ENCODE measurements at regions not wholly inside any gene's neighbourhood (a gene's known extent, or its start where the extent isn't known, plus 50 kb on each side); places are given as distances from the start of the nearest gene placed in this dataset.

GRCh38 chr17:72185564-72185963, 64.7 kb downstream of the SOX9 start:
- H3K27ac ChIP-seq, result no peak overlapping the region; the same call in 1 of the 2 replicates
- TF ChIP-seq, protein P1, sequence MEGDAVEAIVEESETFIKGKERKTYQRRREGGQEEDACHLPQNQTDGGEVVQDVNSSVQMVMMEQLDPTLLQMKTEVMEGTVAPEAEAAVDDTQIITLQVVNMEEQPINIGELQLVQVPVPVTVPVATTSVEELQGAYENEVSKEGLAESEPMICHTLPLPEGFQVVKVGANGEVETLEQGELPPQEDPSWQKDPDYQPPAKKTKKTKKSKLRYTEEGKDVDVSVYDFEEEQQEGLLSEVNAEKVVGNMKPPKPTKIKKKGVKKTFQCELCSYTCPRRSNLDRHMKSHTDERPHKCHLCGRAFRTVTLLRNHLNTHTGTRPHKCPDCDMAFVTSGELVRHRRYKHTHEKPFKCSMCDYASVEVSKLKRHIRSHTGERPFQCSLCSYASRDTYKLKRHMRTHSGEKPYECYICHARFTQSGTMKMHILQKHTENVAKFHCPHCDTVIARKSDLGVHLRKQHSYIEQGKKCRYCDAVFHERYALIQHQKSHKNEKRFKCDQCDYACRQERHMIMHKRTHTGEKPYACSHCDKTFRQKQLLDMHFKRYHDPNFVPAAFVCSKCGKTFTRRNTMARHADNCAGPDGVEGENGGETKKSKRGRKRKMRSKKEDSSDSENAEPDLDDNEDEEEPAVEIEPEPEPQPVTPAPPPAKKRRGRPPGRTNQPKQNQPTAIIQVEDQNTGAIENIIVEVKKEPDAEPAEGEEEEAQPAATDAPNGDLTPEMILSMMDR (conservative IDR thresholded peaks at IDR 0.05), result no peak

GRCh38 chr17:72187556-72187955, 66.7 kb downstream of the SOX9 start:
- TF ChIP-seq, protein P1 (conservative IDR thresholded peaks at IDR 0.05), result no peak
- peak overlapping the region; percentile 59 for H3K27ac ChIP-seq

DNA sequence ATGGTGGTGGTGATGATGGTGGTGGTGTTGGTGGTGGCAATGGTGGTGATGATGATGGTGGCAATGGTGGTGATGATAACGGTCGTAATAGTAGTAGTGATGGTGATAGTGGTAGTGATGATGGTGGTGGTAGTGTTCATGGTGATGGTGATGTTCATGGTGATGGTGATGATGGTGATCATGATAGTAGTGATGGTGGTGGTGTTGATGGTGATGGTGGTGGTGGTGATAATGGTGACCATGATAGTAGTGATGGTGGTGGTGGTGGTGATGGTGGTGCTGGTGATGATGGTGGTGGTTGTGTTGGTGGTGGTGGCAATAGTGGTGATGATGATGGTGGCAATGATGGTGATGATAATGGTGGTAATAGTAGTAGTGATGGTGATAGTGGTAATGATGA, 68.0 kb downstream of the SOX9 start:
- no peak overlapping the region for H3K27ac ChIP-seq
- TF ChIP-seq, protein P1 (conservative IDR thresholded peaks at IDR 0.05), result no peak

GRCh38 chr17:72189768-72190593, 69.2 kb downstream of the SOX9 start:
- peak overlapping the region; percentile 33 for H3K27ac ChIP-seq
- TF ChIP-seq, protein P1 (conservative IDR thresholded peaks at IDR 0.05), result no peak

DNA sequence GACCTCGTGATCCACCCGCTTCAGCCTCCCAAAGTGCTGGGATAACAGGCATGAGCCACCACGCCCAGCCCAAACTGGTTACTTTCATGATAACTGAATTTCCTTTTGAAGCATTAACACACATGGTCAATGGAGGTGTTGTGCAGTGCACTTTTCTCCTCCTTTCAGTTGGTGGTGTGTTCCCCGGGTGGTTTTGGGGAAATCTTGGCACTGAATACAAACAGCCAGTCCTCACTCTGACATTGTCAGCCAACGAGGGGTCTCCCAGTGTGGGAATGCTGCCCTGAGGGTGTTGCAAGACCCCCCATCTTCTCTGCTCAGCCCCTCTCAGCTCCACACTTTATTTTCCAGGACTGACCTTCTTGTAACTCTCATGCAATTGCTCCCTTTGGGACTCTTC, 70.5 kb downstream of the SOX9 start:
- H3K27ac ChIP-seq, result no peak overlapping the region
- TF ChIP-seq, protein P1 (conservative IDR thresholded peaks at IDR 0.05), result no peak

- no peak overlapping the region for H3K27ac ChIP-seq
- TF ChIP-seq, protein P1 (conservative IDR thresholded peaks at IDR 0.05), result no peak
Measured at GRCh38 chr17:72191921-72192799, 71.3 kb downstream of the SOX9 start.

DNA sequence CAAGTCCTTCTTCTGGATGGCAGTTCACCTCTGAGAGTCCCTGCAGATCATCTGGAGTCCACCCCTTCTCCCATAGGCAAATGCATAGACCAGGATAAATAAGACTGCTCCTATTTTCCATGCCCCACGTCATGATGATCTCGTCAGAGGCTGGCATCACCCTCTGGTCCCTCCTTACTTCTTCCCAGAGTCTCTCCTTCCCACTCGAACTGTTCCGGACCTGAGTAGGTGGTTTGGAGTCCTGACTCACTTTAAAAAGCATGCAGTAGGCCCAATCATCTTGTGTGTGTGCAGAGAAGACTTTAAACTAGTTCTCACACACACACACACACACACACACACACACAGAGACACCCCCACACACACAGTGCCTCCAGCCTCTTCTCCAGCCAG, 72.0 kb downstream of the SOX9 start:
- no peak overlapping the region for H3K27ac ChIP-seq
- TF ChIP-seq, protein P1 (conservative IDR thresholded peaks at IDR 0.05), result no peak
